ENCODE measurements at regions not wholly inside any gene's neighbourhood (a gene's known extent, or its start where the extent isn't known, plus 50 kb on each side); places are given as distances from the start of the nearest gene placed in this dataset.

- TF ChIP-seq CTCF (IDR thresholded peaks at IDR 0.05): no peak
- TF ChIP-seq POLR2AphosphoS5 (IDR thresholded peaks at IDR 0.05; ENCODE audit: low read depth, low read length): no peak
- TF ChIP-seq EP300 (IDR thresholded peaks at IDR 0.05; ENCODE audit: borderline replicate concordance in 1 of 2, low read depth in 1 of 2, low read length in 1 of 2): no peak
- TF ChIP-seq MXI1 (IDR thresholded peaks at IDR 0.05; ENCODE audit: low read depth, low read length): no peak
- no peak for TF ChIP-seq SMC3 (IDR thresholded peaks at IDR 0.05; ENCODE audit: low read depth, low read length)
- TF ChIP-seq SIN3A (IDR thresholded peaks at IDR 0.05; ENCODE audit: borderline replicate concordance, low read depth, low read length): no peak
- no peak for TF ChIP-seq NFIC (IDR thresholded peaks at IDR 0.05; ENCODE audit: borderline replicate concordance)
- no peak for TF ChIP-seq PBX3 (IDR thresholded peaks at IDR 0.05)
- TF ChIP-seq YY1 (IDR thresholded peaks at IDR 0.05; ENCODE audit: low read depth): no peak
- TF ChIP-seq MAX (IDR thresholded peaks at IDR 0.05; ENCODE audit: low read depth): no peak
- no peak for TF ChIP-seq USF2 (IDR thresholded peaks at IDR 0.05; ENCODE audit: borderline replicate concordance, low read depth, low read length)
- no peak for TF ChIP-seq GABPA (IDR thresholded peaks at IDR 0.05; ENCODE audit: low read depth)
- no peak for TF ChIP-seq USF1 (IDR thresholded peaks at IDR 0.05; ENCODE audit: borderline replicate concordance, low read depth)
These were observed 585.3 kb upstream of the MAN1A1 start for GRCh38 chr6:119934816-119935215.
